Coronary artery (tissue), 2 donors: ENCODE measurements at regions not wholly inside any gene's neighbourhood (a gene's known extent, or its start where the extent isn't known, plus 50 kb on each side); places are given as distances from the start of the nearest gene placed in this dataset.

Source experiments
- DNase-seq: peaks from one replicate; pipeline ENCODE4 v3.0.0-alpha.2; 2017; ENCODE audit warnings: low spot score
- H3K27ac ChIP-seq, 2 donors: fragments of 200-600 bp; sonication (generic); one replicate each; pipeline ENCODE4 v1.5.1; 2016 to 2019
- H3K4me3 ChIP-seq: fragments of 200-600 bp; sonication (generic); 2 replicates; pipeline ENCODE4 v1.5.1; 2016; ENCODE audit warnings: mild to moderate bottlenecking, moderate library complexity
- TF ChIP-seq, protein P1 (sequence below): fragments of 200-600 bp; sonication (generic); IDR thresholded peaks from one replicate; pipeline ENCODE4 v1.5.1; 2019; ENCODE audit warnings: antibody characterized with exemption

DNA sequence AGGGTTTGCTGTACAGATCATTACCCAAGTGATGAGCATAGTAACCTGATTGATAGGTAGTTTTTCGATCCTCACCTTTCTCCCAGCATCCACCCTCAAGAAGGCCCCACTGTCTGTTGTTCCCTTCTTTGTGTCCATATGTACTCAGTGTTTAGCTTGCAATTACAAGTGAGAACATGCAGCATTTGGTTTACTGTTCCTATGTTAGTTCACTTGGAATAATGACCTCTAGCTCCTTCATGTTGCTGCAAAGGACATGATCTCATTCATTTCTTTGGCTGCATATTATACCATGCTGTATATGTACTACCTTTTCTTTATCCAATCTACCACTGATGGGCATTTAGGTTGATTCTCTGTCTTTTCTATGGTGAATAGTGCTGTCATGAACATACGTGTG, 181.6 kb upstream of the FOXG1 start:
- no peak overlapping the region for H3K27ac ChIP-seq
- H3K4me3 ChIP-seq: no peak overlapping the region
- TF ChIP-seq, protein P1, sequence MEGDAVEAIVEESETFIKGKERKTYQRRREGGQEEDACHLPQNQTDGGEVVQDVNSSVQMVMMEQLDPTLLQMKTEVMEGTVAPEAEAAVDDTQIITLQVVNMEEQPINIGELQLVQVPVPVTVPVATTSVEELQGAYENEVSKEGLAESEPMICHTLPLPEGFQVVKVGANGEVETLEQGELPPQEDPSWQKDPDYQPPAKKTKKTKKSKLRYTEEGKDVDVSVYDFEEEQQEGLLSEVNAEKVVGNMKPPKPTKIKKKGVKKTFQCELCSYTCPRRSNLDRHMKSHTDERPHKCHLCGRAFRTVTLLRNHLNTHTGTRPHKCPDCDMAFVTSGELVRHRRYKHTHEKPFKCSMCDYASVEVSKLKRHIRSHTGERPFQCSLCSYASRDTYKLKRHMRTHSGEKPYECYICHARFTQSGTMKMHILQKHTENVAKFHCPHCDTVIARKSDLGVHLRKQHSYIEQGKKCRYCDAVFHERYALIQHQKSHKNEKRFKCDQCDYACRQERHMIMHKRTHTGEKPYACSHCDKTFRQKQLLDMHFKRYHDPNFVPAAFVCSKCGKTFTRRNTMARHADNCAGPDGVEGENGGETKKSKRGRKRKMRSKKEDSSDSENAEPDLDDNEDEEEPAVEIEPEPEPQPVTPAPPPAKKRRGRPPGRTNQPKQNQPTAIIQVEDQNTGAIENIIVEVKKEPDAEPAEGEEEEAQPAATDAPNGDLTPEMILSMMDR: no peak
- no peak for DNase-seq

DNA sequence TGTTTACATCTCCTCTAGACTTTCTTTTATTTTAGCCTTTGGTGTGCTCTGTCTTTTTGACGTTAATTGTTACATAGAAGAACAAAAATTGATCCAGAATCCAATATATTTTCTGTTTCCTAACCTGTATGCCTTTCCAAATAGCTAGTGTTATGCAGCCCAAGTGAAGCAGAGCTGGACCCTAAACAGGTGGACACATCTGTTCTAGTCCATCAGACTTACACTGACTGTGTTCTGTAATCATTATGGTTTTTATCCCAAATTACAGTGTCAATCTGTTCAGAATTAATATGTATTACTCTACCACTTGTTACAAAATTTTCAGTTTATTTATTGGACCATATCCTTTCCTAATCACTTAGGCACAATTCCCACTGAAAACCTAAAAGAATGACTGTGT, 176.8 kb upstream of the FOXG1 start:
- TF ChIP-seq, protein P1: no peak
- H3K27ac ChIP-seq: no peak overlapping the region
- DNase-seq: no peak

DNA sequence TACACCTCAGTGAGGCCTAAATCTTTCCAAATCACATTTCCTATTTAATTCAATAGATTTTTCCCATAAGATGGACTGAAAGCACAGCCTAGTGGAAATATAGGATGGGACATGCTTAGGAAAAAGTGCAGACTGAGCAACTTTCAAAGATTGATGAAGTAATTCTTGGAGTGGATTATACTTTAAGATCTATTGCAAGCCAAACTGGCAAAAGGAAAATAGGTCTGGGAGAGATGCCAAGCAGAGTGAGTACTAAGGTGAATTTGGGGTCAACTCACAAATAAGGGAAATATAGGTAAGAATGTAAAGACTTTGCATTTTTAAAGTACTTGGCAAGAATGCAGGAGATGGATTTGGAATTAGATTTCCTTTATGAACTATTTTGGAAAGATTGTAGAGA, 170.2 kb upstream of the FOXG1 start:
- TF ChIP-seq, protein P1: no peak
- no peak for DNase-seq
- H3K27ac ChIP-seq: no peak overlapping the region
- H3K4me3 ChIP-seq: no peak overlapping the region

More for the DNA sequence above, 176.8 kb upstream of the FOXG1 start:
- no peak overlapping the region for H3K4me3 ChIP-seq

DNA sequence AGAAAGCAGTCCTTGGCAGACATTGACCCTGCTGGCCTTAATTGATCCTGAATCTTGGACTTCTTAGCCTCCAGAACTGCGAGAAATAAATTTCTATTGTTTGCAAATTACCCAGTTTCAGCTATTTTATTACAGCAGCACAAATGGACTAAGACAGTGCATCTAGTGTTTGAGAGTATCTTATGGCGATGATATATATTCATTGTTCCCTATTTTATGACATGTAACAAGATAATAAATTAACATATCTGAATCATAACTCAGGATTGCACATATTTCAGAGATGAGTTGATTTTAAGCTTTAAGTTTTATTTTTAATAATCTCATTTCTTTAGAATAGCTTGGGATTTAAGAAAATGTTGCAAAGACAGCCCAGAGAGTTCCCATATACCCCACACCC, 167.4 kb upstream of the FOXG1 start:
- no peak for DNase-seq
- TF ChIP-seq, protein P1: no peak

DNA sequence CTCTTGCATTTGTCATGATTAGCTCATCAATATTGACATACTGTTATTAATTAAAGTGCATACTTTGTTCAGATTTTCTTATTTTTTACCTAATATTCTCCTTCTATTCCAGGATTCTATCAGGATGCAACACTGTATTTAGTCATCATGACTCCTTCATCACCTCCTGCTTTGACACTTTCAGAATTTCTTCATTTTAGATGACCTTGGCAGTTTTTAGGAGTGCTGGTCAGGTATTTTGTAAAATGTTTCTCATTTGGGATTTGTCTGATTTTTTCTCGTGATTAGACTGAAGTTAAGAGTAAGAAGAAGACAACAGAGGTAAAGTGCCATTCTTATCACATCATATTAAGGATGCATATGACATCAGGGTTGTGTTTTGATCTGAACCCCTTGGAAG, 167.0 kb upstream of the FOXG1 start:
- TF ChIP-seq, protein P1: no peak
- no peak overlapping the region for H3K27ac ChIP-seq
- DNase-seq: no peak
- no peak overlapping the region for H3K4me3 ChIP-seq

More for the DNA sequence above, 167.4 kb upstream of the FOXG1 start:
- no peak overlapping the region for H3K27ac ChIP-seq
- H3K4me3 ChIP-seq: no peak overlapping the region

DNA sequence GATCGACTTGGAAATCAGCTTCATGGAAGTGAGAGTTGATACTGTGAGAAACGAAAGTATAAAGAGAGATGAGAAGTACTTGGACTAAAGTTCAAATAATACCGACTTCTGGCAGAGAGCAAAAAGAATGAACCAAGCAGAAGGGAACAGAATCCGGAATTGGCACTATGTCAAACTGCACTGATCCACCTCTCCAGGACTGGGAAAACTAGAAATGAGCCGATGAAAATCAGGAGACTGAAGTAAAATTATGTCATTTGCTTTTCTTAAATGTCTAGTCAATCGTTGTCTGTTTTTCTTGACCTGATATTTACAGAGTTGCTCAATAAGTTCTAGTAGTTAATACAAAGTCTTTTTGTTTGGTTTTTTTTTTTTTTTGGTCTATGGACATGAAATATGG, 163.0 kb upstream of the FOXG1 start:
- no peak overlapping the region for H3K4me3 ChIP-seq
- DNase-seq: no peak
- TF ChIP-seq, protein P1: no peak
- no peak overlapping the region for H3K27ac ChIP-seq

DNA sequence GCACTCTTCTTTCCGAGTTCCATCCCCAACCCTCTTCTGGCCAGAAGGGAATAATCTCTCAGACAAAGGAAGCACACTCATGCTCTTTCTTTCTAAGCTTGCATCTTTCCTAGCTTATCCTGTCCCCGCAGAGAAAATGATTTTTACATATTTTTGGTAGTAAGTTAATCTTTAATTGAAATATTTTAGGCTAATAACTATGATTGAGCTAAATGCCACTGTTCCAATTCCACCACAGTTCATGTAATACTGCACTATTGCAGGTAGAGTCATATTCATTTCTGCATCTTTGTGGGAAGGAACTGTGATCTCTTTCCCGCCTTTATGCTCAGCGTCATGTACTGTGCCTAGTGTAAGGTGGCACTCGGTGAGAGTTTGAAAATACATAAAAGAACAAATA, 158.9 kb upstream of the FOXG1 start:
- TF ChIP-seq, protein P1: no peak
- no peak for DNase-seq
- Histone ChIP-seq H3K27ac (no peak overlapping the region), H3K4me3 (no peak overlapping the region)
